Inflammatory macrophage (primary cell): ENCODE measurements at regions not wholly inside any gene's neighbourhood (a gene's known extent, or its start where the extent isn't known, plus 50 kb on each side); places are given as distances from the start of the nearest gene placed in this dataset.
"Not testable (repeated sequence)": the region's sequence is repeated elsewhere in the genome, so short reads cannot be mapped to it uniquely, and the experiment has no call there.

Source experiments
- DNase-seq, 2 donors: peaks; one replicate each; pipeline ENCODE4 v3.0.0-alpha.2; 2020 to 2022

GRCh38 chr6:140354296-140354695 is 979.8 kb upstream of the CITED2 start:
- DNase-seq, result no peak

- no peak for DNase-seq
Measured at GRCh38 chr6:140353536-140353935, 979.1 kb upstream of the CITED2 start.

GRCh38 chr6:140346428-140346827 is 972.0 kb upstream of the CITED2 start:
- no peak for DNase-seq

- DNase-seq, result no peak
Measured at GRCh38 chr6:140345935-140346334, 971.5 kb upstream of the CITED2 start.

GRCh38 chr6:140344142-140344913 is 969.9 kb upstream of the CITED2 start:
- DNase-seq, result no peak

GRCh38 chr6:140343128-140343527 is 968.7 kb upstream of the CITED2 start:
- DNase-seq, result no peak

- DNase-seq, result no peak
Measured at GRCh38 chr6:140341272-140341671, 966.8 kb upstream of the CITED2 start.

- no peak for DNase-seq
Measured at GRCh38 chr6:140340795-140341194, 966.3 kb upstream of the CITED2 start.

- not testable (repeated sequence) for DNase-seq
Measured at GRCh38 chr6:140339084-140339483, 964.6 kb upstream of the CITED2 start.

GRCh38 chr6:140321891-140322290 is 947.4 kb upstream of the CITED2 start:
- peak in 1 of 2 donors; percentile 87 for DNase-seq

- DNase-seq, result peak; percentile 82 to 86
Measured at GRCh38 chr6:140320081-140321080, 945.9 kb upstream of the CITED2 start.

GRCh38 chr6:140319209-140319608 is 944.8 kb upstream of the CITED2 start:
- DNase-seq, result no peak

- no peak for DNase-seq
Measured at GRCh38 chr6:140318408-140318807, 944.0 kb upstream of the CITED2 start.

GRCh38 chr6:140317950-140318349 is 943.5 kb upstream of the CITED2 start:
- no peak for DNase-seq

GRCh38 chr6:140316966-140317365 is 942.5 kb upstream of the CITED2 start:
- no peak for DNase-seq

GRCh38 chr6:140314682-140315081 is 940.2 kb upstream of the CITED2 start:
- no peak for DNase-seq

- no peak for DNase-seq
Measured at GRCh38 chr6:140311146-140311545, 936.7 kb upstream of the CITED2 start.

GRCh38 chr6:140303218-140303949 is 928.9 kb upstream of the CITED2 start:
- DNase-seq, result no peak

- no peak for DNase-seq
Measured at GRCh38 chr6:140300331-140300730, 925.9 kb upstream of the CITED2 start.

GRCh38 chr6:140289186-140289585 is 914.7 kb upstream of the CITED2 start:
- no peak for DNase-seq

GRCh38 chr6:140285998-140286690 is 911.7 kb upstream of the CITED2 start:
- DNase-seq, result no peak

GRCh38 chr6:140285471-140285870 is 911.0 kb upstream of the CITED2 start:
- no peak for DNase-seq
